PC-3 (cell line): ENCODE measurements at regions not wholly inside any gene's neighbourhood (a gene's known extent, or its start where the extent isn't known, plus 50 kb on each side); places are given as distances from the start of the nearest gene placed in this dataset.

Experiments used
- ATAC-seq: fragments of 200-7000 bp; cut with Tn5 transposase; 2 replicates; pipeline ENCODE4 v1.9.1; 2020; ENCODE audit warnings: mild to moderate bottlenecking, moderate library complexity
- BruUV-seq: library from RNA; stranded (reverse); fragments of 400-500 nt; replicated peaks from 2 replicates; lab custom pipeline; 2021; lab: Mats Ljungman, UMichigan
- CTCF ChIA-PET: fragments of 300-600 bp; sonication (Branson Sonifier 250); formaldehyde crosslinking; loops from one replicate; lab custom pipeline; 2022; ENCODE audit warnings: antibody characterized with exemption; lab: Charles Lee
- POLR2A ChIA-PET: fragments of 300-600 bp; sonication (Branson Sonifier 250); formaldehyde crosslinking; loops from one replicate; lab custom pipeline; 2022; ENCODE audit warnings: antibody characterized with exemption; ENCODE audit not compliant: unreplicated experiment; lab: Charles Lee
- DNase-seq: peaks from one replicate; pipeline ENCODE4 v3.0.0-alpha.2; 2015
- H2AFZ ChIP-seq: fragments of 300-600 bp; sonication (generic); 2 replicates; pipeline ENCODE4 v1.6.0; 2016; ENCODE audit warnings: antibody characterized with exemption, low read length
- H3F3A ChIP-seq: fragments of 300-600 bp; sonication (generic); one replicate; pipeline ENCODE4 v1.6.0; 2017; ENCODE audit warnings: antibody characterized with exemption, low read length, control low read depth, mild to moderate bottlenecking; ENCODE audit not compliant: unreplicated experiment
- H3K27ac ChIP-seq: fragments of 300-600 bp; sonication (generic); 2 replicates; pipeline ENCODE4 v1.5.1; 2016; ENCODE audit warnings: mild to moderate bottlenecking, low read length
- H3K27me3 ChIP-seq: fragments of 300-600 bp; sonication (generic); 2 replicates; pipeline ENCODE4 v1.6.1; 2016; ENCODE audit warnings: low read length, mixed read lengths
- H3K36me3 ChIP-seq: fragments of 300-600 bp; sonication (generic); 2 replicates; pipeline ENCODE4 v1.6.1; 2016; ENCODE audit warnings: low read depth, mixed run types, low read length, mixed read lengths
- H3K4me1 ChIP-seq: fragments of 300-600 bp; sonication (generic); 2 replicates; pipeline ENCODE4 v1.5.1; 2016; ENCODE audit warnings: low read length; ENCODE audit not compliant: insufficient read depth
- H3K4me2 ChIP-seq: fragments of 300-600 bp; sonication (generic); 2 replicates; pipeline ENCODE4 v1.6.0; 2016; ENCODE audit warnings: low read length
- H3K4me3 ChIP-seq: fragments of 300-600 bp; sonication (generic); 2 replicates; pipeline ENCODE4 v1.5.1; 2016; ENCODE audit warnings: mild to moderate bottlenecking, low read length, mixed read lengths
- H3K79me2 ChIP-seq: fragments of 300-600 bp; sonication (generic); 2 replicates; pipeline ENCODE4 v1.6.1; 2017; ENCODE audit warnings: low read length, mixed read lengths
- H3K9ac ChIP-seq: fragments of 300-600 bp; sonication (generic); 2 replicates; pipeline ENCODE4 v1.6.0; 2016; ENCODE audit warnings: mild to moderate bottlenecking, low read length
- H3K9me2 ChIP-seq: fragments of 300-600 bp; sonication (generic); replicated peaks from 2 replicates; pipeline ENCODE4 v1.6.1; 2016; ENCODE audit warnings: mixed run types, low read length, mixed read lengths
- H3K9me3 ChIP-seq: fragments of 300-600 bp; sonication (generic); 2 replicates; pipeline ENCODE4 v1.6.1; 2016; ENCODE audit warnings: low read length, mixed read lengths
- H4K20me1 ChIP-seq: fragments of 300-600 bp; sonication (generic); 2 replicates; pipeline ENCODE4 v1.6.1; 2016; ENCODE audit warnings: low read length, mixed read lengths
- EZH2 ChIP-seq: fragments of 300-600 bp; sonication (generic); IDR thresholded peaks from one replicate; pipeline ENCODE4 v1.6.1; 2017; ENCODE audit warnings: antibody characterized with exemption, mild to moderate bottlenecking, low read length; ENCODE audit not compliant: unreplicated experiment
- EZH2phosphoT487 ChIP-seq: fragments of 300-600 bp; sonication (generic); IDR thresholded peaks from 2 replicates; pipeline ENCODE4 v1.6.1; 2018; ENCODE audit warnings: mild to moderate bottlenecking, antibody characterized with exemption, low read length, borderline replicate concordance
- intact Hi-C: fragments of 100-400 bp; cut with micrococcal nuclease; formaldehyde crosslinking; loops from 2 replicates; pipeline ENCODE4 v1.9.0; 2023
- TF ChIP-seq, protein P1 (sequence below): fragments of 300-600 bp; sonication (generic); conservative IDR thresholded peaks from 2 replicates; pipeline ENCODE4 v1.5.1; 2017; ENCODE audit warnings: antibody characterized with exemption, low read depth, mild to moderate bottlenecking, low read length

DNA sequence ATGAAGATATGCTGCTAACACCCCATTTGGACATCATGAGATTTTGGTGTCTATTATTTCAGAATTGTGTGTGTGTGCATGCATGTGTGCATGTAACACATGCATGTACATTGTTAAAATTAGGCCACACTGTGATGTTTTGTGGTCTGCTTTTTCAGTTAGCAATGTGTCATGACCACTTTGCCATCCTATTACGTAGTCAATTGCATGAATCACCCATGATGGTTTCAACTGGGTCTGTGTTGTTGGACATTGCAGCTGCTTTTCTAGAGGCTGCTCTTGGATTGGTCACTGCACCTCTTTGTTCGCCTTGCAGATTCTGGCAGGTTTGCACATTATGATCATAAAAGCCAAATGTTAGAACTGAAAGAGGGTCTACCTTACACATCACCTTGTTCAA is 101.0 kb upstream of the THBS1 start:
- H3K27me3 ChIP-seq: no peaks in the 10 kb centered on the region
- no peak overlapping the region for H2AFZ ChIP-seq
- H3K4me3 ChIP-seq: no peak overlapping the region
- no peaks in the 10 kb centered on the region for H3F3A ChIP-seq
- no peaks in the 10 kb centered on the region for H4K20me1 ChIP-seq
- intact Hi-C loops: no loop called here
- ATAC-seq (no peak), DNase-seq (peak; percentile 14)
- H3K4me2 ChIP-seq: no peak overlapping the region
- H3K79me2 ChIP-seq: no peaks in the 10 kb centered on the region
- TF ChIP-seq EZH2: no peak
- no peak for TF ChIP-seq EZH2phosphoT487
- TF ChIP-seq, protein P1, sequence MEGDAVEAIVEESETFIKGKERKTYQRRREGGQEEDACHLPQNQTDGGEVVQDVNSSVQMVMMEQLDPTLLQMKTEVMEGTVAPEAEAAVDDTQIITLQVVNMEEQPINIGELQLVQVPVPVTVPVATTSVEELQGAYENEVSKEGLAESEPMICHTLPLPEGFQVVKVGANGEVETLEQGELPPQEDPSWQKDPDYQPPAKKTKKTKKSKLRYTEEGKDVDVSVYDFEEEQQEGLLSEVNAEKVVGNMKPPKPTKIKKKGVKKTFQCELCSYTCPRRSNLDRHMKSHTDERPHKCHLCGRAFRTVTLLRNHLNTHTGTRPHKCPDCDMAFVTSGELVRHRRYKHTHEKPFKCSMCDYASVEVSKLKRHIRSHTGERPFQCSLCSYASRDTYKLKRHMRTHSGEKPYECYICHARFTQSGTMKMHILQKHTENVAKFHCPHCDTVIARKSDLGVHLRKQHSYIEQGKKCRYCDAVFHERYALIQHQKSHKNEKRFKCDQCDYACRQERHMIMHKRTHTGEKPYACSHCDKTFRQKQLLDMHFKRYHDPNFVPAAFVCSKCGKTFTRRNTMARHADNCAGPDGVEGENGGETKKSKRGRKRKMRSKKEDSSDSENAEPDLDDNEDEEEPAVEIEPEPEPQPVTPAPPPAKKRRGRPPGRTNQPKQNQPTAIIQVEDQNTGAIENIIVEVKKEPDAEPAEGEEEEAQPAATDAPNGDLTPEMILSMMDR: no peak
- H3K27ac ChIP-seq: no peak overlapping the region
- POLR2A ChIA-PET: no interaction called here
- no peaks in the 10 kb centered on the region for H3K9me2 ChIP-seq
- H3K9me3 ChIP-seq: no peaks in the 10 kb centered on the region
- H3K9ac ChIP-seq: no peak overlapping the region
- H3K36me3 ChIP-seq: no peaks in the 10 kb centered on the region
- BruUV-seq: no TSS peak
- CTCF ChIA-PET: no interaction called here
- no peaks in the 10 kb centered on the region for H3K4me1 ChIP-seq

DNA sequence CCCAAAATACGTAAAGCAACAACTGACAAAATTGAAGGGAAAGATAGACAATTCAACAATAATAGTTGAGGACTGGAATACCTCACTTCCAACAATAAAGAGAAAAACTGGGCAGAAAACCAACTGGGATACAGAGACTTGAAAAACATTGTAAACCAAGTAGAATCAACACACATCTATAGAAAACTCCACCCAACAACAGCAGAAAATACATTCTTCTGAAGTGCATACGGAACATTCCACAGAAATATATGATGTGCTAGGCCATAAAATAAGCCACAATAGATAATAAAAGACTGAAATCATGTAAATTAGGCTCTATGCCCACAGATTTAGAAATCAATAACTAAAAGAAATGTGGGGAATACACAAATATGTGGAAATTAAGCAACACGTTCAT is 98.4 kb upstream of the THBS1 start:
- no TSS peak for BruUV-seq

More for the DNA sequence above, 98.4 kb upstream of the THBS1 start:
- H3K4me3 ChIP-seq: no peak overlapping the region
- DNase-seq: no peak
- no peak overlapping the region for H3K9ac ChIP-seq
- POLR2A ChIA-PET: interaction anchor here (0.8 kb wide), 1 partner anchor 16 kb away, joined by 7 read pairs; no protein-coding TSS in a partner anchor
- no peaks in the 10 kb centered on the region for H3K27me3 ChIP-seq
- H3K4me1 ChIP-seq: no peaks in the 10 kb centered on the region
- H2AFZ ChIP-seq: no peak overlapping the region
- H3K4me2 ChIP-seq: no peak overlapping the region
- no peak overlapping the region for H3K27ac ChIP-seq
- no peak for TF ChIP-seq EZH2
- TF ChIP-seq, protein P1: no peak
- no peak for TF ChIP-seq EZH2phosphoT487
- intact Hi-C loops: no loop called here
- H3K36me3 ChIP-seq: no peaks in the 10 kb centered on the region
- H3K9me2 ChIP-seq: 0 out of 2 replicates have a peak, but pooled peaks cover 3% of the 10 kb centered on the region
- H3K79me2 ChIP-seq: no peaks in the 10 kb centered on the region
- no peaks in the 10 kb centered on the region for H3K9me3 ChIP-seq
- H3F3A ChIP-seq: no peaks in the 10 kb centered on the region
- no peaks in the 10 kb centered on the region for H4K20me1 ChIP-seq
- ATAC-seq: no peak; the same call in 1 of the 2 replicates
- CTCF ChIA-PET: no interaction called here
